Femur (tissue), 1 donor: ENCODE measurements at regions not wholly inside any gene's neighbourhood (a gene's known extent, or its start where the extent isn't known, plus 50 kb on each side); places are given as distances from the start of the nearest gene placed in this dataset.

Experiments used
- DNase-seq: peaks from one replicate; pipeline ENCODE4 v3.0.0-alpha.2; 2017

- DNase-seq = no peak
These were observed 368.8 kb upstream of the ZMIZ1 start for GRCh38 chr10:78699971-78700370.

DNA sequence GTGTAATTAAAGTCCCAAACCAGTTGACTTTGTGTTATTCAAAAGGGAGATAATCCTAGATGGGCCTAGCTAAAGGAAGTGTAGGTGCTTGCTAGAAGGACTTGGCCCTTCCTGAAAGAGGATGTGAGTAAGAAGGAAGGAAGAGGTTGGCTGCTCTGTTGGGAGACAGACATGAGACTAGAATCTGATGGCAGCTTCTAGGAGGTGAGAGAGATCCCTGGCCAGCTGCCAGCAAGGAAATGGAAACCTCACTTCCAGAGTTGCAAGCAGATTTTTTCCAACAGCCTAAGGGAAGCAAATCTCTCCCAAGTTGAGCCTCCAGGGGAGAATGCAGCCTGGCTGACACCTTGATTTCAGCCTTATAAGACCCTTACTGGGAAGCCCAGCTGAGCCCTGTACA is 368.4 kb upstream of the ZMIZ1 start:
- DNase-seq = peak; percentile 46

- DNase-seq = no peak
These were observed 367.8 kb upstream of the ZMIZ1 start for GRCh38 chr10:78700816-78701520.

GRCh38 chr10:78702186-78702585 is 366.6 kb upstream of the ZMIZ1 start:
- no peak for DNase-seq

- no peak for DNase-seq
These were observed 365.9 kb upstream of the ZMIZ1 start for GRCh38 chr10:78702876-78703275.

DNA sequence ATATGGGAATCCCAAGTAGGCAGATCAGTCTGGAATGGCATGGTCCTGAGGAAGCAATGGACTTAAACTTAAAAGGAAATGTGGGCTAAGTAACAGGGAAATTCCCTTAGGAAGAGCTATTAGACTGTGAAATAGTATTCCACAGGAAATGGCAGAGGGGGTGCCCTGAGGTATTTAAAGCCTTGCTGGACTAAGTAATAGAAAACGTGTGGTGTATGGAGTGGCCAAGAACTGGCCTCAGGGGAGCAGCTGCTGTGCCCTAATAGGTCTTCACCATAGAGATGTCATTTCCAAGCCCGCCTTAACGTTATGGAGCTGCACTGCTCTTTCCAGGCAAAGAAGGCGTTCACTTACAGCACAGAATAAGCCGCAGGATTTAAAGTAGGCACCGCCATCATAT is 365.2 kb upstream of the ZMIZ1 start:
- DNase-seq = peak; percentile 60

- no peak for DNase-seq
These were observed 362.5 kb upstream of the ZMIZ1 start for GRCh38 chr10:78706256-78706655.

DNA sequence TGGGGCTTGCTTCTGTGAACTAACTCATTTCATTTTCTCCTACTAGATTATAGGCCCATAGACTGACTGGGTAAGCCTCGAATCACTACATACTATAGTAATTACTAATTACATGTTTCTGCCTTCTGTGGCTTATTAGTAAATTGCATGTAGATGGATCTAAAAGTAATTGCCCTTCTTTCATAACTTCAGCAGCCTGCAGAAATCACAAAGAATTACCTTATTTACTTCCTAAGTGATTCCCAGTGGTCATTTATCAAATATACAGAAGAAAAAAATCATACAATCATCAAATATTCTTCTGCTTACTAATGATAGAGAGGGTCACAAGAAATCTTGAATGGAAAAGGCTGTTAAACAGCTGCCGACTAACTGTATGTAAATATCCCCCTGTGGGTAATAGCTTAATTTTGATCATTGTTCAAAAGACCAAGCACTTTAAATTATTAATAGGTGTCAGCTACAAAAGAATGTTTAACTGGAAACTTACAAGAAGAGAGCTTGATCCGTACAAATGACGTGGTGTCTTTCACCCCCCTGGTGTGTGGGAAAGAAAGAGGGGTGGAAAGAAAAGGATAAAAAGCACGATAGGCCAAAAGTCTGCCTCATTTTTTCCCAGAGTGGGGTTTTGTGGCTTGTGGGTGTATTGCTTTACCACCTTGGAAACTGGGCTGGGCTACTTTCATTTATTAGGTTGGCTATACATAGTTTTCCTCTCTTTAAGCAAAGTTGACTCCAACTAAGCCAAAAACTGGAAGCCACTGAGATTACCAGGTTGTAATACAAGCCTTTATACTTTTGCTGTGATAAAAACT is 361.8 kb upstream of the ZMIZ1 start:
- peak; percentile 47 for DNase-seq

- DNase-seq = no peak
These were observed 361.0 kb upstream of the ZMIZ1 start for GRCh38 chr10:78707745-78708144.

DNA sequence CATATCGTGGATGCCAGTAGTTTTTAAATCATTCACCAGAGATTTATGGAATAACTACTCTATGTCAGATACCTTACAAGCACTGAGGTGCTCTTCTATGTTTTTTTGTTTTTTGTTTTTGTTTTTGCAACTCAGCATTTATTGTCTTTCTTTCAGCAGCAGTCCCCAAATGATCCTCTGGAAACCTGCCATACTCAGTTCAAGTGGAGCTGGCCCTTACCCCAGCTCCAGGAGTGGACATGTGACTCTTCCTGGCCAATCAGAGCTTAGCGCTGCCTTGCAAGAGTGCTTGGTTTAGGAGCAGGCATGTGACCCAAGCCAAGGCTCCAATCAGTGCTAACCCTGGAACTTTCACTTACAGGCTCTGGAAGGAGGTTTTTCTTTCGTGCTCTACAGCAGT is 356.6 kb upstream of the ZMIZ1 start:
- DNase-seq = no peak

DNA sequence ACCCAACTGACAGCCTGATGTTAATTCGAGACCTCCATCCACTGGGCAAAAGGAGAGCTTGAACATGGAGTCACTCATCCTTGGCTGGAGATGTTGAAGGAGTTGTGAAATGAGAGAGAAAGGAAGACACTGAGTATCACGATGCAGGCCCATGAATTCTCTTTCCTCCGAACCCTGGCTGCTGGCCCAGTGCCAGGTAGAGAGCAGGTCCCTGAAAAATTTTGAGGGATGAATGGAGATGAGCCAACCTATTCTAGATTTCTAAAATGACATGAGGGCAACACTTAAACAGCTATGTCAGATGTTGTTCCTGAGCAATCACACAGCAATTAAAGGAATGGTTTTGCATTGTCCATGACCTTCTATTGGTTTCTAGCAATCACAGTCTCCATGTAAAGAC is 355.1 kb upstream of the ZMIZ1 start:
- no peak for DNase-seq

DNA sequence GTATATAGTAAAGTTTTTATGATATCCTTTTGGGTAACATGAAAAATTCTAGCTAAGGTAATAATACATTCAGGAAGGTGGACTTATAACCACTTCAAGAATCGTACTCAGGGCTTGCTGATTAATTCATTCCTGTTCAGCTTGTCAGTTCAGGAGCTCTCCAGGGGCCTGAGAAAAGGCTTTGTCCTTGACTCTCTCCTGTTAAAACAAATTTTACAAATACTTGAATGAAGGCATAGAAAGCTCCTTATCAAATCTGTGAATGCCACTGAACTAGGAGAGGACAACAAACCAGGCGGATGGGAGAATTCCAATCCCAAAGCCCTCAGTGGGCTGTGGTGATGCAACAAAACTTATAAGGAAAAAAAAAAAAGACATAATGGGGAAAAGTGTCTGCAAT is 354.5 kb upstream of the ZMIZ1 start:
- DNase-seq = no peak

DNA sequence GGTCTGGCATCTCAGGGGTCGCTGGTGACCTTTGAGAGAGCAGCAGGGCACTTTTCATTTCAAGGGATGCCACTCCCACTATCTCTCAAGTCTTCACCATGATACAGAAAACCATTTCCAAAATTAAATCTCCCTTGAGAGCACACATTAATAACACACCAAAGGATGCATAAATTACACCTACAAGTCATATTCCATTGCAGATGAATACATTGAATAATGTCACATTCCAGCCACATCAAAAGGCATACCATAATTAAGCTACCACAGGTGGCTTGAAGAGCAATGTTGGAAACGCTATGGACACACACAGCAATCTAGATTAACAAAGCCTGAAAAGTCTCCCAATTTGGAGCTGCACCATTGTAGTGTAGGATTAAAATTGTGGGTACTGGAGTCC is 353.3 kb upstream of the ZMIZ1 start:
- DNase-seq = no peak

DNA sequence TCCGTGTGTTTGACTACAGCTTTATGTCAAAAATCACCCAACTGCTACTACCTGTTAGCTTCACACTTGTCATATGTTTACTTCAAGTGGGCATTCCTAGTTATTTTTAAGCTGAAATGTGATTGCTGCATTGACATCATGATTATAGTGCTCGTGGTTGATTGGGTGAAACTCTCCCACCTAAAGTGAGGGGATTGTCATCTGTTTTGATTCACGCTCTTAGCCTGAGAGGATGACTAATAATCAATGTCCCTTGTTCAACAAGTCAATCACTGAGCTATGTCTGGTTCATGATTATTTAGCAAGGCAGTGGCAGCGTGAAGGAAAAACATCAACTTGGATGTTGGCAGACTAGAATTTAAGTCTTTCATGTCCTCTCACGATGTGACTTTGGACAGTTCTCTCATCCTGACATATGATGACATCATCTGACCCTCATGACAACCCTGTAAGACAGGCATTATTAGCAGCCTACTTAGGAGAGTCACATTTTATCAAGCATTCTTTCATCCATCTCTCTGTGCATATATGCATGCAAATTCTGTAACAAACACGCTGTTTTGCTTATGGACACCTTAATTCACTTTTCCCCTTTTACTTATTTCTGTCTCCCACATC is 352.6 kb upstream of the ZMIZ1 start:
- DNase-seq = no peak

- peak; percentile 70 for DNase-seq
These were observed 351.6 kb upstream of the ZMIZ1 start for GRCh38 chr10:78717200-78717599.

DNA sequence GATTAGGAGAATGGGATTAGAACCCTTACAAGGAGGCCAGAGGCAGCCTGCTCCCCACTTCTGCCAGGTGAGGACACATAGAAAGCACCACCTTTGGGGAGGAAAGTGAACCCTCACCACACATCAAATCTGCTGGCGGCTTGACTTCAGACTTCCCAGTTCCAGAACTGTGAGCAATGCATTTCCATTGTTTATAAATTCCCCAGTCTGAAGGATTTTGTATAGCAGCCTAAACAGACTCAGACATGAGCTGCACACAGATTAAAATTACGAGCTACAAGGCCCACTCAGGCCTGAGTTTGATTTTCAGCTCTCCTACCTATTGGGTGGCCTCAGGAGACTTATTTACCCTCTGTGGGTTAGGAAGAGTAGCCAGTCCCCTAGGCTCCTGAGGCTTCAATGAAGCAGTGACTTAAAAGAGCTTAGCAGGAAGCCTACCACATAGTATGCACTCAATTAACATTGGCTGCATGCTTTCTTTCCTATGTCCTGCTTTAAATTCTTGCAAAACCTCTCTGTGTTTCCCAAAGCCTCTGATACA is 350.7 kb upstream of the ZMIZ1 start:
- no peak for DNase-seq

DNA sequence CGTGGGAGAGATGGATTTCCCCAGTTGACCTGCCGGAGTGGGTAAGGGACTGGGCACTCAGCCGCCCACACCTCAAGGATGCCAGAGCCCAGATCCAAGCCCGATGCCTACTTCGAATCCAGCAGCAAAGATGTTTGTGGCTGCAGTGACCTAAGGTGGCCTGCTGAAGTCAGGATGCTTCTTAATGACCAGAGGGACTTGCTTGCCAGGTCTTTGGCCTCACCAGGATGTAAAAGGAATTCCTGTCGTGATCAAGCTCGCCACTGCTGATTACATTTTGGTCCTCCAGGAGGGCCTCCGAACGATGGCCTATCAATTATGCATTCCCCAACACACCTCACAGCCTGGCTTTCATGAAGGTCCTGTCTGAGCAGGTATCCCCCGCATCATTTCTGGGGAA is 349.5 kb upstream of the ZMIZ1 start:
- DNase-seq = peak; percentile 14

GRCh38 chr10:78720091-78720490 is 348.7 kb upstream of the ZMIZ1 start:
- DNase-seq = peak; percentile 9

DNA sequence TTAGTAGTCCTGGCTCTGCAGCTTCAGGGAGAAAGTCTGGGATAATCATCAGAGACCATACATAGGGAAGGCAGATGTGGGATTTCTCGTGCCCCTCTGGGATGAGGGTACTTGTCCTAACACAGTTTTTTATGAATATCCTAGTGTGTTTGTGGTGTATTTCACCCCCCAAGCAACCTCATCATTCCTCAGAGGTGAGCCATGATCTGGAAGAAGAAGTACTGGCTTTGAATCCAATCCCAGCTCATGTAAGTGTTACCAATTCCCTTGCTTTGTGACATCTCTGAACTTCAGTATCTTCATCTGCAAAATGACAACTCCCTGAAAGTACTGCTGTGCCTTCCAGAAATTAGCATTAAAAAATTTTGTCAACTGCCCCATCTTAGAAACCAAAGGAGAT is 347.5 kb upstream of the ZMIZ1 start:
- DNase-seq = no peak

DNA sequence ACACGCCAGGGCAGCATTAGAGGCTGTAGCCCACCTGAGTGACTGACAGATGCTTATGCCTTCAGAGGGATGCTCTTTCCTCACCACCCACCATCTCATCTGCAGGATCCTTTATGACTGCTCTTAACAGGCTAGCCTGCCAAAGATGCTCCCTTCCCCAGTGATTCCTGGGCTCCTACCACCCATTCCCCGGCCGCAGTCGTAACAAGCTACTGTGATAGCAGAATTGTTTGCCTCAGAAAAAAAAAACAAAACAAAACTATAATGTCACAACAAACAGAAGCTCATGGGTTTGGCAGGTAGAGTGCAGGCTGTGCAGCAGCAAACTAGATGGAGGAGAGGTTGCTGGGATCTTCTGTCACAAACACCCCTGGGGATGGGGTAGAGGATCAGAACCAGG is 343.9 kb upstream of the ZMIZ1 start:
- DNase-seq = no peak

DNA sequence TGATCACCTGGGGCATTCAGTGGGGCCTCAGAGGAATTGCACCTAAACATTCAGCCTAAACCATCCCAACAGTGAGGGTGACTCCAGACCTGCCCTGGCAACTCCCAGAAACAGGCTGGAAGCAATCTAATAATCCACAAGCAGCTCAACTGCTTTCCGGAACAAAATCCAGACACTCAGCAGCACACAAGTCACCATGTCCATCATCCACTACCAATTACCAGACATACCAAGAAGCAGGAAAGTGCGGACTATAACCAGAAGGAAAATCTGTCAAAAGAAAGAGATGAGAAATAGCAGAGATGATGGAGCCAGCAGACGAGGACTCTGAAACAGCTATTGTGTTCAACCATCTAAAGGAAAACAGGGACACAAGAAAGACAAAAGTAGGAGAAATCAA is 342.6 kb upstream of the ZMIZ1 start:
- peak; percentile 2 for DNase-seq

DNA sequence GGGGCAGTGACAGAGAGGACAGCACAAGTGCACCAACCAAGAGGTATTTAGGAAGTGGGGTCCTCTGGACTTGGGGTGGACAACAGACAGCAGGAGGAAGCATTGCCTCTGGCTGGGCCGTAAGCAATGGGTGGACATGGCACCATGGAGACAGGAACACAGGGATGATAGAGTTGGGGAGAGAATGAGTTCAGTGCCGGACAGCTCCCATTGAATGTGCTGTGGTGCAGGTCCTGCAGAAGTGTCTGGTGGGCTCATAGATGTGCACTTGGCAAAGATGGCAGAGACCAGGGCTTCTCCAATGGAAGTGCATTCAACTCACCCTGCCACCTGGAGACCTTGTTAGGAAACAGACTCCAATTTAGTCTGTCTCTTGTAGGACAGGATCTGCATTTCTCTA is 341.5 kb upstream of the ZMIZ1 start:
- peak; percentile 18 for DNase-seq

DNA sequence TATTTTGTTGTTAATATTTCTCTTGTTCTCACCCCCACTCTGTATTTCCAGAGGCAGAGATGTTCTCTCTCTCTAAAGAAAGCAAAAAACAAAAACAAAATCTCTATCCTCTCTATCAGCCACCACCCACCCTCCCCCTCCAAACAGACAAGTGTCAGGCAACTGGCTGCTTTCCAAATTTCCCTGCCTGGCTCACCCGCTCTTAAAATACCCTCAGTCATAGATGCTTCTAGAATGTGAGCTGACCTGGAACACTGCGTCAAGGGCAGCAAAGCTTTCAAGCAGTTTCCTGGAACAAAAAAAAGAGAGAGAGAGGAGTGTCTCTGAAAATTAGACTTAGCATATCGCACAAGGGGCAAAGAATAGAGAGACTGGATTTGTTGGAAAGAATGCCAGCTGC is 341.0 kb upstream of the ZMIZ1 start:
- peak; percentile 25 for DNase-seq

GRCh38 chr10:78728176-78728575 is 340.6 kb upstream of the ZMIZ1 start:
- DNase-seq = no peak
